ENCODE measurements at regions not wholly inside any gene's neighbourhood (a gene's known extent, or its start where the extent isn't known, plus 50 kb on each side); places are given as distances from the start of the nearest gene placed in this dataset.

DNA sequence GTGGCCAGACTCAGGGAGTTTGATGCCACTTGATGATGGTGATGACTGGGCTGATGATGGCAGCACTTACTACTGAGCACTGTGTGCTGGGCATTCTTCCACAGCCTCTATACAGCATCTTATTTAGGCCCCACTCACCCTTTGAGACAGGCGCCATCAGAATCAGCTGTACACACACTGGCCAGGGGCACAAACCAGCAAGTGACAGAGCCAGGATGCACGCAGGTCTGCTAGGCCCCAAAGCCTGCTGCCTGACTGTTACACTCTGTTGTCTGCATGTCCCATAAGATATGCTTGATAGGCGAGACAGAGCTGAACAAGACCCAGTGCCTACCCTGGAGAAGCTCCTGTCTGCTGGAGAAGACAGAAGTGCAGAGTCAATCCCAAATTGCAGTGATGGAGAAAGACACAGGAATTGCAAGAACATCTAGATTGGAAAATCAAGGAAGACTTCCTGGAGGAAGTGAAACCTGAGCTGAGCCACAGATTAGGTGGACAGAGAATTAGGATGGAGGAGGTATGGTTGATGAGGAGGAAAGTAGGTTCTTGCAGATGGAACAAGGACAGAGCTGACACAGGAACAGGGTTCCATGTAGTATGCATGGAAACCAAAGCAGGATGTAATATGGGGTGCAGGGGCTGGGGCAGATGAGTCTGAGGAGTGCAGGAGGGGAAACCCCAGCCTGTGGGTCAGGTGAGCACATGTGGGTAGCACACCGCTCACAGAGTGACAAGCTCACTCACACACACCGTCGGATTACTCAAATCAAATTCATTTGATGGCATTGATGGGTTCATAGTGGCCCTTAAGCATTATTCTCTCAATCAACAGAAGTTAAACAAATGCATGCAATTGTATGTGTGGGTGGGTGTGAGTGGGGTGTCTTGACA, 117.3 kb downstream of the BEGAIN start:
- H3K27me3 ChIP-seq, result no peaks in the 10 kb centered on the region
- 96 to 98% methylated on average over 6 of the region's 6 CpGs for WGBS, 2 donors
- H3K27ac ChIP-seq, result no peak overlapping the region
- TF ChIP-seq, protein P1, sequence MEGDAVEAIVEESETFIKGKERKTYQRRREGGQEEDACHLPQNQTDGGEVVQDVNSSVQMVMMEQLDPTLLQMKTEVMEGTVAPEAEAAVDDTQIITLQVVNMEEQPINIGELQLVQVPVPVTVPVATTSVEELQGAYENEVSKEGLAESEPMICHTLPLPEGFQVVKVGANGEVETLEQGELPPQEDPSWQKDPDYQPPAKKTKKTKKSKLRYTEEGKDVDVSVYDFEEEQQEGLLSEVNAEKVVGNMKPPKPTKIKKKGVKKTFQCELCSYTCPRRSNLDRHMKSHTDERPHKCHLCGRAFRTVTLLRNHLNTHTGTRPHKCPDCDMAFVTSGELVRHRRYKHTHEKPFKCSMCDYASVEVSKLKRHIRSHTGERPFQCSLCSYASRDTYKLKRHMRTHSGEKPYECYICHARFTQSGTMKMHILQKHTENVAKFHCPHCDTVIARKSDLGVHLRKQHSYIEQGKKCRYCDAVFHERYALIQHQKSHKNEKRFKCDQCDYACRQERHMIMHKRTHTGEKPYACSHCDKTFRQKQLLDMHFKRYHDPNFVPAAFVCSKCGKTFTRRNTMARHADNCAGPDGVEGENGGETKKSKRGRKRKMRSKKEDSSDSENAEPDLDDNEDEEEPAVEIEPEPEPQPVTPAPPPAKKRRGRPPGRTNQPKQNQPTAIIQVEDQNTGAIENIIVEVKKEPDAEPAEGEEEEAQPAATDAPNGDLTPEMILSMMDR (IDR thresholded peaks at IDR 0.05), result no peak
- TF ChIP-seq POLR2A (IDR thresholded peaks at IDR 0.05) (no peak), EP300 (IDR thresholded peaks at IDR 0.05) (no peak)
- no peak for DNase-seq (ENCODE audit: low spot score in 2 of 2)
- H3K36me3 ChIP-seq, result peaks cover 0 to 52% (median 0%) of the 10 kb centered on the region in 3 donors
- no peak overlapping the region for H3K4me3 ChIP-seq
- no peaks in the 10 kb centered on the region for H3K4me1 ChIP-seq
- no peaks in the 10 kb centered on the region for H3K9me3 ChIP-seq

GRCh38 chr14:100470523-100470897, 116.7 kb downstream of the BEGAIN start:
- 70 to 95% methylated on average over 2 of the region's 2 CpGs for WGBS, 2 donors
- no peak for TF ChIP-seq POLR2A (IDR thresholded peaks at IDR 0.05)
- TF ChIP-seq, protein P1 (IDR thresholded peaks at IDR 0.05), result no peak
- TF ChIP-seq EP300 (IDR thresholded peaks at IDR 0.05), result no peak
- Histone ChIP-seq H3K4me3 (no peak overlapping the region), H3K27ac (no peak overlapping the region), H3K36me3 (peaks cover 0 to 52% (median 0%) of the 10 kb centered on the region in 3 donors), H3K27me3 (no peaks in the 10 kb centered on the region), H3K9me3 (no peaks in the 10 kb centered on the region), H3K4me1 (no peaks in the 10 kb centered on the region)
- no peak for DNase-seq (ENCODE audit: low spot score in 2 of 2)

DNA sequence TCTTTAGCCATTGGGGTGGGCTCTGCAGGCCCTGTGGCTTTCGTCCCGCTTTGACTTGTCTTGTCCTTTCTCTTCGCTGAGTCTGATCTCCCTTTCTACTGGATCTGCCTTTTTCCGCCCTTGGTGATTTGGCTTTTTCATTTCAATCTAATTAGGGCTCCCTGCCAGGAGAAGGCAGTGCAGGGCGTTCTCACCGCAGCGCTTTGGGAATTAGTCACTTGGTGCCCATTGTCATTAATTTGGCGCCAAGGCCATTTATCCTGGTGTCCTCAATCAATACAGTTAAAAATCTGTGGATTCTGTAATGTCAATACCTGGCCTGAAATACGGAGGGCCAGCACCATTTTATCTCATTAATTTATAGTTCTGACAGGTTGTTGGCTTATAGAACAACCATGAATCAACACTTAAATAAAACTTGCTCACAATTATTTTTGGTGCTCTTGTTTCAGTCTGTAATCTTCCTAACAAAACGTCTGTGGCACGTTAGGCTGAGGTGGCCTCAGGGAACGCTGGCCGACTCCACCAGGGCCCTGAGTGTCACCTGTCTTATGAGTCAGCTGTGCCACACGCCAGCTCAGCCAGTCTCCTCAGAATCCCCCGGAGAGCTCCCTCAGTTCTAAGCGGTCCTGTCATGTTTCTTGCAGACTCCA, 115.7 kb downstream of the BEGAIN start:
- no peak overlapping the region for H3K27ac ChIP-seq
- 85 to 89% methylated on average over 16 of the region's 16 CpGs for WGBS, 2 donors
- no peaks in the 10 kb centered on the region for H3K4me1 ChIP-seq
- DNase-seq (ENCODE audit: low spot score in 2 of 2), result no peak
- H3K9me3 ChIP-seq, result no peaks in the 10 kb centered on the region
- H3K36me3 ChIP-seq, result peaks cover 0 to 49% (median 0%) of the 10 kb centered on the region in 3 donors
- TF ChIP-seq POLR2A (IDR thresholded peaks at IDR 0.05) (no peak), EP300 (IDR thresholded peaks at IDR 0.05) (no peak)
- TF ChIP-seq, protein P1 (IDR thresholded peaks at IDR 0.05), result no peak
- H3K27me3 ChIP-seq, result no peaks in the 10 kb centered on the region
- H3K4me3 ChIP-seq, result no peak overlapping the region

GRCh38 chr14:100472094-100472455, 115.1 kb downstream of the BEGAIN start:
- Histone ChIP-seq H3K27me3 (no peaks in the 10 kb centered on the region), H3K9me3 (no peaks in the 10 kb centered on the region), H3K4me1 (no peaks in the 10 kb centered on the region), H3K4me3 (no peak overlapping the region), H3K27ac (no peak overlapping the region), H3K36me3 (peaks cover 0 to 49% (median 0%) of the 10 kb centered on the region in 3 donors)
- TF ChIP-seq, protein P1 (IDR thresholded peaks at IDR 0.05), result no peak
- TF ChIP-seq POLR2A (IDR thresholded peaks at IDR 0.05), result no peak
- TF ChIP-seq EP300 (IDR thresholded peaks at IDR 0.05), result no peak
- WGBS, 2 donors, result 74 to 78% methylated on average over 7 of the region's 7 CpGs
- no peak for DNase-seq (ENCODE audit: low spot score in 2 of 2)

- DNase-seq (ENCODE audit: low spot score in 2 of 2), result no peak
- Histone ChIP-seq H3K4me3 (no peak overlapping the region), H3K27me3 (no peaks in the 10 kb centered on the region), H3K27ac (no peak overlapping the region), H3K9me3 (no peaks in the 10 kb centered on the region), H3K4me1 (no peaks in the 10 kb centered on the region), H3K36me3 (peaks cover 0 to 49% (median 0%) of the 10 kb centered on the region in 3 donors)
- WGBS, 2 donors, result 94 to 95% methylated on average over 5 to 7 of the region's 7 CpGs
- TF ChIP-seq POLR2A (IDR thresholded peaks at IDR 0.05) (no peak), EP300 (IDR thresholded peaks at IDR 0.05) (no peak)
- TF ChIP-seq, protein P1 (IDR thresholded peaks at IDR 0.05), result no peak
Measured at GRCh38 chr14:100472491-100472890, 114.7 kb downstream of the BEGAIN start.

All from tibial nerve (tissue), 4 donors.